HG03066 (cell line): ENCODE measurements at regions not wholly inside any gene's neighbourhood (a gene's known extent, or its start where the extent isn't known, plus 50 kb on each side); places are given as distances from the start of the nearest gene placed in this dataset.
A peak's percentile ranks its signal among the peaks of the same experiment; 100 is the strongest.

ENCODE experiments used
- ATAC-seq: cut with Tn5 transposase; IDR thresholded peaks from one replicate; pipeline ENCODE4 v1.9.1; 2021; ENCODE audit warnings: low read depth; ENCODE audit not compliant: unreplicated experiment

DNA sequence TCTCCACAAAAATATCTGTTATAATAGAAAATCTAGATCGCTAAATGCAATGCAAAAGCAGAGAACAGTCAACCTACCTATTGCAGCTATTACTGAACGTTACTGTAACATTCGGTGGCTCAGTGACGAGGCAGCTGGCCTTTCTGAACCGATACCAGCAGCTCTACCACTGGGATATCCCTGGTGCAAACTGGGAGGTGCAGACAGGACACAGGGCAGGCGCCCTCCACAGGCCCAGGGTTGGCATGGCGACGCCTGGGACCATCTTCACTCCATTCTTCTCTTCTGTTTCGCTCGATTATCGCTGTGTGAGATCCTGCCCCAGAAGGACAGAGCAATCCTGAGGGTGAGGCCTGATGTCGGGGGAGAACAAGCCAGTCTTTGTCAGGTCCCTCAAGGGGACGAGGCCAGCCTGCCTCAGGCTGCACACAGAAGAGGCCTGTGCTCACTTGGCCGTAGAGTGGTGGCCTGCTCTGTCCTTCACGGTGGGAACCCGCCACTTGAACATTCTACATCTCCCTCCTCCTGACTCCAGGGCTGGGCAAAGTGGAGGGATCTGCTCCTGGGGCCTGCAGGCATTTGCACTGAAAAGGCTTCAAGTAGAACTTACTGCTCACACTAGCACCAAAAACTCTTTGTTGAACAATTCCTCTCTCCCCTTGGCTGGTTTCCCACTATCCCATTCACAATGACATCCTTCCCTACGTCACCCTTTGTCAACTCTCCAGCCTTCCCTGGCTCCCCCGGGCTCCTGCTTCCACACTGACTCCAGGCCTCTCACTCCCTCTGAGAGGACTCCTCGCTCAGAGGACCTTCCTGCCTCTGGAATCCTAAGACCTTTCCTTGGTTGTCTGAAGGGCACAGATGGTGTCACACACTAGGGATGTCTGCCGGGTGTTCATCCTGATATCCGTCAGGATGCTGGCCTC, 49.7 kb downstream of the CYRIA start:
- no peak for ATAC-seq

DNA sequence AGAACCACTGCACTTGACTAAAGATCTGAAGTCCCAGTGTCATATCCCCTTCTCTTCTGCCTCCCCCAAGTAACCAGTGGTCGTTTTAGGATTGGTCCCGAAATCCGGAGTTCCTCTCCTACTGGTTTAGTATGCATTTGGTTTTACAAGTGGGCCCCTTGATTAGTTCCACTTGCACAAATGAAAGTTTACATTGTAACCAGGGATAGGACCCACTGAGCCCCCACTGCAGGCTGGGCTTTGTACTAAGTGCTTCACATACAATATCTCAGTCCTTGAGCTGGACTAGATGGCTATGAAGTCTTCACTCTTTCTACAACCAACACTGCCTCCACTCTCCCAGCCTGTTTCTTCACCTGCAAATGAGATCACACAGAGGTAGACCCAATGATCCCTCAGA, 50.4 kb downstream of the CYRIA start:
- no peak for ATAC-seq

DNA sequence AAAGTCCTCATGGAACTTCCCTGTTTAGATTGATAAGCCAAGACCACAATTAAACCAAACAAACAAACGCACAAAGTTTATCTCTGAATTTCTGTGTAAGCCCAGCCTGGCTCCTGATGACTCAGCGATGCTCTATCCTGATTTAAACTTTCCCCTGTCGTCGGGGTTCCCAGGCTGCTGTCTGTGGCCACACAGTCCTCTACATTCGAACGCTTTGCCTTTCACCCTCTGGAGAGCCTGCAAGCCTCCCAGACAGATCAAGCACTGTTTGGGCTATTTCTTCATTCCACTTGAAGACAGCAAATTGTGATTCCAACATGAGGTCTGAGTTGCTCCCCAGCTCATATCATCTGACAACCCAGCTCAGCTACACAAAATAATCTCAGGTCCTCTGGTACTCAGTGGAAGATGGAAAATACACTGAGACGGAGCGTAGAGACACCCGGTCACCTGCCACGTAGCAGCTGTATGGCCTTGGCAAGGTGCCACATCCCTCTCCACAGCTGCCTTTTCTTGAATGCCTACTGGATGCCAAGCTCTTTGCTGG, 51.2 kb downstream of the CYRIA start:
- ATAC-seq, result no peak

GRCh38 chr2:16613539-16614011, 52.1 kb downstream of the CYRIA start:
- ATAC-seq, result no peak

DNA sequence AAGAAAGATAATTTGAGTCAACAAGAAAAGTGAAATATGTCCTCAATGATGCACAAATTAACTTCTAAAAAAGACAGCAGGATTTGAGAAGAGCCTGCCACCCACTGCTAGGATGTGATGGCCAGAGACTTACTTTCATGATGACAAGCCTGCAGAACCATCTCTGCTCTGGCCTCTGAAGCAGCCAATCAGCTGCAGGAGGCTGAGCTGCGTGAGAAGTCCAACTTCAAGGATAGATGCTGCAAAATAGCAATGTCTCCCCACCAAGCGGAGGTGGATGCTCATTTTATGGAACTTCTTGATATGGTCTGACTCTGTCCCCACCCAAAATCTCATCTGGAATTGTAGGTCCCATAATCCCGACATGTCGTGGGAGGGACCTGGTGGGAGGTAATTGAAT, 53.1 kb downstream of the CYRIA start:
- no peak for ATAC-seq

- no peak for ATAC-seq
Measured at GRCh38 chr2:16609786-16610185, 55.8 kb downstream of the CYRIA start.

DNA sequence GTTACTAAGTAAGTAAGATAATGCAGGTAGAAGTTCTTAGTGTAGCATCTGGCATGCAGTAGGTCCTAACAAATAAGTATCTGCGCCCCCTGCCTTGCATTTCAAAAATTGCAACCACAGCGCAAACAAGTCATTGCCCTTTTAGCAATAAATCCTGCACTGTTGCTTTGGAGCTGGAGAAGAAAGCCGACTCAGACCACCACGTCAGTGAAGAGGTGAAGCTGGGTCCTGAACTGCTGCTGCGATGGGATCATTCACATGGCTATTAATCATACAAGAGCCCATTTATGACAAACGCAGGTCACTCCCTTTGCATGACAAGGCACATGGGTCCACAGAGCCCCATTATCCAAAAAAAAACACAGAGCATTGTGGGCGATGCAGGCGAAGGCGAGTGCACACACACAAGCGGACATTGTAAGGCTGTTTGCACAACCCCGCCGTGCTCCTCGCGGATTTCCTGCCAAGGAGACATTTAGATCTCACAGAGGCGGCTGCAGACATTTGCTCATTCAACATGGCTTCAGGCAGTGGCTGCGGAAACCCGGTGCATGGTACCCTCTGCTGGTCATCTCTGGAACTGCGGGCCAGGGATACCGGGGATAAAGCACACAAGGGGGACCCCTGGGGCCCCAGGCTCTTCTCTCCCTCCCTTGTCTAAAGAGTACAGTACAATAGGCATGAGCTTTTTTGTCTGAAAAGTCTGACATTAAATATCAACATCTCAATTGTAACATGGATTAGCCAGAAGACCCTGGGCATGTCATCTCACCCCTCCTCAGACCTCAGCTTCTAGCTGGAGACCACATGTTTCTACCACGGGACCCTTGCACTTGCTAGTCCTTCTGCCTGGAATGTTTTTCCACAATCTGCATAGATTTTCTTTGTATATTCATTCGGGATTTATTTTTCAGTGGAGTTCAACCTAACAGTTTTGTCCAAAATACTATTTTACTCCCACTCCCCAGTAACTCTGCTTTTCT, 56.7 kb downstream of the CYRIA start:
- ATAC-seq, result peak; percentile 89

DNA sequence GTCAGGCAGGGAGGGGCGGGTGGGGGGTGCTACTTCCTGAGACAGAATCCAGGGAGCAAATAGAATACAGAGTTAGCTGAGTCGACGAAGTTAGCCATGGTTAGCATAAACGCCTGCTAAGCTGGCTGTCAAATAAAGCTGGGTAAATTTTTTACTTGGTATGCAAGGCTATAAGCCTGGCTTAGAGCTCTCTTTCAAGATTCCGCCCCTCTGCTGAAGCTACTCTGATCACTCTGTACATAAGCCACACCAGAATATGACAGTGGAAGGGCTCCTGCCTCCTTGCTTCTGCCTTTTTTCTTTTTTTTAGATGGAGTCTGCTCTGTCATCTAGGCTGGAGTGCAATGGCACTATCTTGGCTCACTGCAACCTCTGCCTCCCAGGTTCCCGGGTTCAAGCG, 58.3 kb downstream of the CYRIA start:
- no peak for ATAC-seq

DNA sequence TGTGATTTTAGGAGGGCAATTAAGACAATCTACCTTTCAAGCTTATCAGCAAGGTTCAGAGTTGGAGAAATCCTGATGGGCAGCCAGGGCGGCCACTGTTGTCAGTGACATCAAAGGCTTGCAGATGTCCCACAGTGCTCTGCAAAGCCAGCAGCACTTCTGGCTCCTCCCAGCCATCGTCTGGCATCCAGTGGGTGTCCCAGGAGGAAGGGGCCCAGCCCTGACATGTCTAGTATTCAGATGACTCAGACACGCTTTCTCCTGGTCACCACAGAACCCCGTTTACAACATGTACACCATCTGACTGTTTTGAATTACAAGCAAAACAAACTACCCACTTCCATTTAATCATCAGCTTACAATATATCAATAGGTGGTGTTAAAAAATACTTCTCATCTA, 61.4 kb downstream of the CYRIA start:
- no peak for ATAC-seq

GRCh38 chr2:16591370-16591933, 74.2 kb downstream of the CYRIA start:
- ATAC-seq, result no peak

DNA sequence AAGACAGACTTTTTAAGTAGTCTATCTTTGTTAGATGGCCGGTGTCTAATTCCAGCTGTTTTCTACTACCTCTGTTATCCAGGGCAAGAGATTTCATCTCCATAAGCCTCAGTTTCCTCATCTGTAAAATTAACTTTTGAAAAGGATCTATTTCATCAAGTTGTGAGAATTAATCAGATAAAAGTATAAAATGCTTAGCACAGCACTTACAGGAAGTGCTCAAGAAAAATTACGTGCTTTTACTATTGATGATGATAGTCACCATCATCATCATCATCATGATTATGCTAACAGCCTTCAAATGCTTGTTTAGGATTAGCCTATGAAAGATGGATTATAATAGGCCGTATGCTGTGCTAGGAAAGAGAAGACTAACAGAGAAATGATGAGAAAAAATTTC, 76.2 kb downstream of the CYRIA start:
- no peak for ATAC-seq

- ATAC-seq, result no peak
Measured at GRCh38 chr2:16588565-16588964, 77.1 kb downstream of the CYRIA start.

- ATAC-seq, result no peak
Measured at GRCh38 chr2:16587601-16588000, 78.0 kb downstream of the CYRIA start.

- no peak for ATAC-seq
Measured at GRCh38 chr2:16584824-16585540, 80.7 kb downstream of the CYRIA start.

GRCh38 chr2:16584084-16584483, 81.5 kb downstream of the CYRIA start:
- ATAC-seq, result no peak

- ATAC-seq, result no peak
Measured at GRCh38 chr2:16581241-16581640, 84.4 kb downstream of the CYRIA start.

DNA sequence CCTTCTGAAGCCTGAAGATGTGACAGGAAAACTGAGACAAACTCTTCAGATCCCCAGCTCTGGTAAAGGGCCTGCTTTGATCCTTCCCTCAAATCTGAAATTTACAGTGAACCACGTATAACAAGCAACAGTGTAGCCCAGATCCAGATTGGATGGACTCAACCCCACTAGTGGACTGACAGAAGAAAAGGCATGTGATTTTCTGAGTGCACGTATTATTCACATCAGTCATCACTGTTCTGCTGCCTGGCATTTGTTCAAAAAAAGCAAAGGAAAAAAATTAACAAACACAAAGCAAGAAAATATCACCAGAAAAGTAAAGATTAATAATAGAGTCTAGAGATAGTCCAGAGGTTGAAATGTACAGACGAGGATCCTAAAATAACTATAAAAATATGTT, 87.6 kb downstream of the CYRIA start:
- ATAC-seq, result no peak

DNA sequence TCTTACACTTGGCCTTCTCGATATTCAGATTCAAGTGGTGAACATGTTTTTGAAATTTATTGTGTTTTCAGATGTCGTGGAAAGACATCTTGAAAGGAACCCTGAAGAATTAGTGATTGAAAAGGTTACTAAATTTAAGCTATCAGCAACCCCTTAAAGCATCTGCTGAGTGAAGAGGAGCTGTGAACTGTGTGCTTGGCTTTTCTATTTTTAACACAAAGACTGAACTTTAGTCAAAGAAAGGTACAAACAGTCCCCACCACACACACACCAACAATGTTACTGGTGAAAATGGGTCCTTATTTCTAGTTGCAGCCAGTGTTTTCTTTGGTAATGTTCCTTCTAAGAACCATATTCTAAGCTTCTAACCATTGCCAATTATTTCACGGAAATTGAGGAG, 95.1 kb downstream of the CYRIA start:
- no peak for ATAC-seq

DNA sequence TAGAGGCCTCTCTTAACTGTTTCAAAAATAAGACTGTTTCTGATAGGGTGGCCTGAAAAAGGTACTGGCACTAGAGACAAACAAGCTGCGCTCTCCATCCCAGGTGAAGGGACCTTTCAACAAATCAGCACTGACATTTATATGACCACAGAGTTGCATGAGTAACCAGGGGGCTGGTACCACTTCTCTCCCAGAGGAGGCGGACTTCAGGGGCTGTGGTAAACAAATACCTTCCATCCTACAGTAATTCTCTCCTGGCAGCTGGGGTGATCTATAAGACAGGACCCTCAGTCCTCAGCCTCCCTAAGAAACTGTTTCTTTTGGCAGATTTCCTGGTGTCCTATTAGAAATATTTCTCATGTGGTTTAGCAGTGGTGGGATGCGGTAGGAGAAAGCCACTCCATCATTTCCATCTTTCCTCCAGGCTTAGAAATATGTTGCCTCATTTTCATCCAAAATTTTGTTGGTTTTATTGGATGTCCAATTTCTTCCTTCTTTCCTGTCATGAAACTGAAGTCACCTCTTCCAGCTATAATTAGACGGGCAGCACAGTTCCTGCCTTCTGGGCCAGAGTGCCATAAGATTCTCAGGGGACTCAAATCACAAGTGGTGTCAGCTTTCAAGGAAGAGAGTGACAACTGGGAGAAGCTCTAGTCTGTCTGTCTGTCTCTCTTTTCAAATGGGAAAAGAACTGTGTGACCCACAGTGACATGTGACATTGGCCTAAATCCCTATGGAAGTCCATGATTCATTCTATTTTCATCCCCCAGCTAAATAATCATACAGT, 96.4 kb downstream of the CYRIA start:
- no peak for ATAC-seq
